ENCODE measurements at regions not wholly inside any gene's neighbourhood (a gene's known extent, or its start where the extent isn't known, plus 50 kb on each side); places are given as distances from the start of the nearest gene placed in this dataset.

DNA sequence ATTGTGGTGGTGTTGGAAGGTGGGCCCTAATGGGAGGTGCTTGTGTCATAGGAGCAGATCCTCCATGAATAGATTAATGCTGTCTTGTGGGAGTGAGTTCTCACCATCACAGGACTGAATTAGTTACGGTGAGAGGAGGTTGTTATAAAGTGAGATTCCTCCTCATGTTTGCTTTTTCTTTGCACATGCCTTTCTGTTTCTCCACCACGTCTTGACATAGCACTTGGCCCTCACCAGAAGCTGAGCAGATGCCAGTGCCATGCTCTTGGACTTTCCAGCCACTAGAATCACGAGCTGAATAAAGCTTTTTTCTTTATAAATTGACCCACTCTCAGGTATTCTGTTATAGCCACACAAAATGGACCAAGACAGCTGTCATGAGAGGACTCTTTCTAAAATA, 194.8 kb downstream of the PTPRU start:
- DNase-seq: no peak
- 67 to 83% methylated on average over 2 to 3 of the region's 3 CpGs for WGBS, 2 experiments (ENCODE audit: insufficient coverage in 1 of 2, insufficient read length in 1 of 2)
- peaks cover 4% of the 10 kb centered on the region for H3K4me1 Mint-ChIP-seq

GRCh38 chr1:29429656-29430055, 193.3 kb downstream of the PTPRU start:
- Mint-ChIP-seq H3K9me3 (peaks cover 26% of the 10 kb centered on the region), H3K36me3 (ENCODE audit: low read depth) (no peaks in the 10 kb centered on the region)

More for the DNA sequence above, 194.8 kb downstream of the PTPRU start:
- no peaks in the 10 kb centered on the region for H3K36me3 ChIP-seq (ENCODE audit: control insufficient read depth, insufficient read depth, low read length)
- Mint-ChIP-seq H3K9me3 (peaks cover 26% of the 10 kb centered on the region), H3K27me3 (ENCODE audit: insufficient read depth) (peaks cover 4% of the 10 kb centered on the region), H3K27ac (no peak overlapping the region), H3K36me3 (ENCODE audit: low read depth) (no peaks in the 10 kb centered on the region), H3K4me3 (no peak overlapping the region)
- no peak overlapping the region for H3K27ac ChIP-seq (ENCODE audit: low read depth, low read length)
- H3K4me3 ChIP-seq (ENCODE audit: low read length): no peak overlapping the region
- H3K9me3 ChIP-seq (ENCODE audit: control insufficient read depth, low read length): peaks cover 13% of the 10 kb centered on the region
- H3K9ac ChIP-seq (ENCODE audit: extremely low read depth, low read length, poor library complexity, severe bottlenecking): no peak overlapping the region
- no peak for TF ChIP-seq CTCF (conservative IDR thresholded peaks at IDR 0.05)
- H3K4me1 ChIP-seq (ENCODE audit: control insufficient read depth, insufficient read depth, low read length): peaks cover 2% of the 10 kb centered on the region
- H3K27me3 ChIP-seq (ENCODE audit: control insufficient read depth, insufficient read depth, low read length, poor library complexity, severe bottlenecking): no peaks in the 10 kb centered on the region

DNA sequence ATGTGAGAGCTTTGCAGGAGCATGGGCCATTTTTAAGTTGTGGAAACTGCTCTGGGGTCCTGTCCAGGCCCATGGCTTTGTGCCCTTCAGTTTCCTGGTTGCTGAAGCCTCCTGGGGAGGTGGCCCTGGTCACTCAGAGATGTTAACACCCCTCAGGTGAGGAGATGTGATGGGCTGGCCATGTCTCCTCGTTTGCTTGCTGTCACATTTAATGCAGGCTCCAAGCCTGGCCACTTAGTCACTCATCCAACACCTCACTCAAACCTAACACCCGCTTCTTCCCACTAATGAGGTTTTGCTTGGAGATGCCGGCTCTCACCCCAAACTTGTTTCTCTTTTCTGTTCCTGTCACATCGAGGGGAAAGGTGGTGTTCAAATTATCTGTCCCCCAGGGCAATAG, 192.7 kb downstream of the PTPRU start:
- Histone ChIP-seq H3K27ac (ENCODE audit: low read depth, low read length) (no peak overlapping the region), H3K9ac (ENCODE audit: extremely low read depth, low read length, poor library complexity, severe bottlenecking) (no peak overlapping the region), H3K4me1 (ENCODE audit: control insufficient read depth, insufficient read depth, low read length) (no peaks in the 10 kb centered on the region), H3K27me3 (ENCODE audit: control insufficient read depth, insufficient read depth, low read length, poor library complexity, severe bottlenecking) (no peaks in the 10 kb centered on the region), H3K4me3 (ENCODE audit: low read length) (no peak overlapping the region), H3K9me3 (ENCODE audit: control insufficient read depth, low read length) (peaks cover 13% of the 10 kb centered on the region), H3K36me3 (ENCODE audit: control insufficient read depth, insufficient read depth, low read length) (no peaks in the 10 kb centered on the region)
- Mint-ChIP-seq H3K27me3 (ENCODE audit: insufficient read depth) (peaks cover 4% of the 10 kb centered on the region), H3K27ac (no peak overlapping the region), H3K9me3 (peaks cover 26% of the 10 kb centered on the region), H3K4me3 (no peak overlapping the region), H3K4me1 (no peaks in the 10 kb centered on the region), H3K36me3 (ENCODE audit: low read depth) (no peaks in the 10 kb centered on the region)
- no peak for TF ChIP-seq CTCF (conservative IDR thresholded peaks at IDR 0.05)
- no peak for DNase-seq
- WGBS, 2 experiments (ENCODE audit: insufficient coverage in 1 of 2, insufficient read length in 1 of 2): 78 to 80% methylated on average over 1 to 4 of the region's 4 CpGs

More at GRCh38 chr1:29429656-29430055, 193.3 kb downstream of the PTPRU start:
- Histone ChIP-seq H3K9ac (ENCODE audit: extremely low read depth, low read length, poor library complexity, severe bottlenecking) (no peak overlapping the region), H3K9me3 (ENCODE audit: control insufficient read depth, low read length) (peaks cover 13% of the 10 kb centered on the region), H3K27ac (ENCODE audit: low read depth, low read length) (no peak overlapping the region), H3K4me1 (ENCODE audit: control insufficient read depth, insufficient read depth, low read length) (no peaks in the 10 kb centered on the region), H3K4me3 (ENCODE audit: low read length) (no peak overlapping the region), H3K27me3 (ENCODE audit: control insufficient read depth, insufficient read depth, low read length, poor library complexity, severe bottlenecking) (no peaks in the 10 kb centered on the region), H3K36me3 (ENCODE audit: control insufficient read depth, insufficient read depth, low read length) (no peaks in the 10 kb centered on the region)
- Mint-ChIP-seq H3K27me3 (ENCODE audit: insufficient read depth) (peaks cover 4% of the 10 kb centered on the region), H3K4me3 (no peak overlapping the region), H3K27ac (no peak overlapping the region), H3K4me1 (no peaks in the 10 kb centered on the region)
- TF ChIP-seq CTCF (conservative IDR thresholded peaks at IDR 0.05): no peak
- no peak for DNase-seq
- WGBS, 2 experiments (ENCODE audit: insufficient coverage in 1 of 2, insufficient read length in 1 of 2): 87 to 90% methylated on average over 2 of the region's 2 CpGs

Data from endodermal cell (in vitro differentiated cells).